ENCODE measurements at regions not wholly inside any gene's neighbourhood (a gene's known extent, or its start where the extent isn't known, plus 50 kb on each side); places are given as distances from the start of the nearest gene placed in this dataset.

DNA sequence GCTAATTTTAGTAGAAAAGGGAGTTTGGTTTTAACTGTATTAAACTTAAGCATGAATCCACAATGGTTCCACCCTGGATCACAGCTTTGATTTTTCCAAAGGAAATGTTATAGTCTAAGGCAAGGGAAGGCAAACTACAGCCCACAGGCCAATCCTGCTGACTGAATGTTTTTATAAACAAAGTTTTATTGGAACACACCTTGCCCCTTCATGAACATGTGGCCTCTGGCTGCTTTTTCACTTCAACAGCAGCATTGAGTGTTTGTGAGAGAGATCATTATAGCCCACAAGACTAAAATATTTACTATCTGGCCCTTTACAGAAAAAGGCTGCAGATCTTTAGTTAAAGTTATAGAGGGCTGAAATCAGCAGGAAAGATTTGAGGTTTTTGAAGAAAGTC, 198.7 kb downstream of the IRS2 start:
- DNase-seq (ENCODE audit: low spot score), result no peak
- TF ChIP-seq CTCF (IDR thresholded peaks at IDR 0.05), result no peak
- ATAC-seq (ENCODE audit: low FRiP score), result no peak

GRCh38 chr13:109586509-109587346, 199.7 kb downstream of the IRS2 start:
- no peak for DNase-seq (ENCODE audit: low spot score)
- ATAC-seq (ENCODE audit: low FRiP score), result no peak
- no peak for TF ChIP-seq CTCF (IDR thresholded peaks at IDR 0.05)

GRCh38 chr13:109584844-109585361, 201.5 kb downstream of the IRS2 start:
- DNase-seq (ENCODE audit: low spot score), result no peak
- no peak for TF ChIP-seq CTCF (IDR thresholded peaks at IDR 0.05)
- ATAC-seq (ENCODE audit: low FRiP score), result no peak

DNA sequence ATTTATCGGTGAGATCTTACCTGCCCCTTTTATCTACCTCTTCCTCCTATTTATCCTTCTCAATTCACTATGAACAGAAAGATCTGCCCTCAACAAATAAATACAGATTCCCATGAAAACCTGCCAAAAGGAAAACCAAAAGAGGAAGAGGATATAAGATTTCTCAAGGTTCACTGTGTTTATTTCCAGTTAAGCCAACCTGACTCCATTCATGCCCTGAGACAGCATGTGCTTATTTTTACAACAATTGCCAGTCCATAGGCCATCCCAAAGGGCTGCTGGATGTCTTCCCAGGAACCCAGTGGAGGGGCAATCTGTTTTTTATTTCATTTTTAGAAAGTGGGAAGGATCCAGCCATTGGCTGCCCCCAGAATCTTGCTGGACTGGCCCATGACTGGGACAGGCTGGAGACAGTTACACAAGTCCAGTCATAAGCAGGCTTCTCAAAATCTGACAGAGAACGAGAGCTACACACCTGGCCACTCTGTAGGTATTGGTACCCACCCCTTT, 209.1 kb downstream of the IRS2 start:
- ATAC-seq (ENCODE audit: low FRiP score) (no peak), DNase-seq (ENCODE audit: low spot score) (no peak)
- no peak for TF ChIP-seq CTCF (IDR thresholded peaks at IDR 0.05)

- DNase-seq (ENCODE audit: low spot score) (no peak), ATAC-seq (ENCODE audit: low FRiP score) (no peak)
- no peak for TF ChIP-seq CTCF (IDR thresholded peaks at IDR 0.05)
Measured at GRCh38 chr13:109576331-109576813, 210.0 kb downstream of the IRS2 start.

DNA sequence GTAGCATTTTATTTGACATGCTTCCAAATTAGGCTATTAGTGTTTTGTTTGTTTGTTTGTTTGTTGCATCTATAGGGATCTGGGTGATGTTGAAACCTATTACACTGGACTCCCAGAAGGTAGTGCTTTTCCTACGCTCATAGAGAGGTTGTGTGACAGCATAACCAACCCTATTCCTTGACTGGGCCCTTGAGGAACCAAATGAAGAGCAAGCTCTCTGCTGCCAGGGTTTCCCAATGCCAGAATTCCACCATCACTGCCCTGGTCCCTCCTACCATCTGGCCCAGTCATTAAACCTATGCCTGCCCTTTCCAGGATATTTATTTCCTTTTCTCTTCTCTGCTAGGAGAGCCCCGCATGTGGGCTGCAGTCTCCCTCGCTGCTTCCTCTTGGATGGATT, 210.6 kb downstream of the IRS2 start:
- DNase-seq (ENCODE audit: low spot score) (no peak), ATAC-seq (ENCODE audit: low FRiP score) (no peak)
- TF ChIP-seq CTCF (IDR thresholded peaks at IDR 0.05), result no peak

DNA sequence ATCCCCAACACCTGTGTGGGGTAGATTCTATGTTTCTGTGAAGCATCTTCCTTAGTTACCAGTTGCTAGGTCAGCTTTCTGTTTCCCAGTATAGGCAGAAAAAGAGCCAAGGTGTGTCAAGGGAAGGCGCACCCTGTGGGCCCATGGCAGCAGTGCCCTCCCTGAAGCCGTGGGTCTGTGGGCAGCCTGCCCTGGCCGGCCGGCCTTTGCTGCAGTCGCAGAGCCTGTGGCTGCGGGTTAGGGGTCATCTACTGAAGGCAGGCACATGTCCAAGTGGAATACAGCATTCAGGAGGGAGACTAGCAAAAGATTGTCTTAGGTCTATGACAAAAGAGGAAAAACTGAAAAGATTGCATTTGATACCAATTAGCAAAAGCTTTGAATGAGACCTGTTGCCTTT, 214.0 kb downstream of the IRS2 start:
- TF ChIP-seq CTCF (IDR thresholded peaks at IDR 0.05), result no peak
- ATAC-seq (ENCODE audit: low FRiP score) (no peak), DNase-seq (ENCODE audit: low spot score) (no peak)
